ENCODE measurements at regions not wholly inside any gene's neighbourhood (a gene's known extent, or its start where the extent isn't known, plus 50 kb on each side); places are given as distances from the start of the nearest gene placed in this dataset.

DNA sequence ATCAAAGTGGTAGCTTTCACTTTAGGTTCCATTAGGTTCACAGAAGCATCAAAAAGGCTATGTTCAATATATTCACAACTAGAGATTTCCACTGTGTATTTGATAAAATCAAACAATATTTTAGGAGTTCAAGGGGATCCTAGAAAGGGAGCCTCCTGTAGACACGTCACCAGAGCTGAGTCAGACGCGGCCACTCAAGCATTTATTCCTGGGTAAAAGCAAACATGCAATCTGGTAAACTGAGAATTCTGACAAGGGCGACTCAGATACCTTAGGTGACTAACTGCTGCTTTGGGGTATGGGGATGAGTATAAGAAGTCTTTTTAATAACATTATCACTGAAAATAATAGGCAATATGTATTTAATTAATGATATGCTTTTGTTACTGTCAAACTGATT is 118.7 kb upstream of the HMGN3 start:
- no peaks in the 10 kb centered on the region for H3K27me3 ChIP-seq
- H3K9me3 ChIP-seq: peaks cover 0 to 3% of the 10 kb centered on the region in 2 donors
- H3K4me1 ChIP-seq: no peaks in the 10 kb centered on the region
- DNase-seq (ENCODE audit: low spot score in 2 of 2): no peak
- TF ChIP-seq POLR2A (IDR thresholded peaks at IDR 0.05) (no peak), POLR2AphosphoS5 (IDR thresholded peaks at IDR 0.05) (no peak)
- TF ChIP-seq, protein P1, sequence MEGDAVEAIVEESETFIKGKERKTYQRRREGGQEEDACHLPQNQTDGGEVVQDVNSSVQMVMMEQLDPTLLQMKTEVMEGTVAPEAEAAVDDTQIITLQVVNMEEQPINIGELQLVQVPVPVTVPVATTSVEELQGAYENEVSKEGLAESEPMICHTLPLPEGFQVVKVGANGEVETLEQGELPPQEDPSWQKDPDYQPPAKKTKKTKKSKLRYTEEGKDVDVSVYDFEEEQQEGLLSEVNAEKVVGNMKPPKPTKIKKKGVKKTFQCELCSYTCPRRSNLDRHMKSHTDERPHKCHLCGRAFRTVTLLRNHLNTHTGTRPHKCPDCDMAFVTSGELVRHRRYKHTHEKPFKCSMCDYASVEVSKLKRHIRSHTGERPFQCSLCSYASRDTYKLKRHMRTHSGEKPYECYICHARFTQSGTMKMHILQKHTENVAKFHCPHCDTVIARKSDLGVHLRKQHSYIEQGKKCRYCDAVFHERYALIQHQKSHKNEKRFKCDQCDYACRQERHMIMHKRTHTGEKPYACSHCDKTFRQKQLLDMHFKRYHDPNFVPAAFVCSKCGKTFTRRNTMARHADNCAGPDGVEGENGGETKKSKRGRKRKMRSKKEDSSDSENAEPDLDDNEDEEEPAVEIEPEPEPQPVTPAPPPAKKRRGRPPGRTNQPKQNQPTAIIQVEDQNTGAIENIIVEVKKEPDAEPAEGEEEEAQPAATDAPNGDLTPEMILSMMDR (IDR thresholded peaks at IDR 0.05): no peak
- H3K4me3 ChIP-seq: no peak overlapping the region
- H3K36me3 ChIP-seq: no peaks in the 10 kb centered on the region
- no peak overlapping the region for H3K27ac ChIP-seq
- intact Hi-C loops (cut with DNase I; ENCODE audit: low total_unique reads): no loop called here

DNA sequence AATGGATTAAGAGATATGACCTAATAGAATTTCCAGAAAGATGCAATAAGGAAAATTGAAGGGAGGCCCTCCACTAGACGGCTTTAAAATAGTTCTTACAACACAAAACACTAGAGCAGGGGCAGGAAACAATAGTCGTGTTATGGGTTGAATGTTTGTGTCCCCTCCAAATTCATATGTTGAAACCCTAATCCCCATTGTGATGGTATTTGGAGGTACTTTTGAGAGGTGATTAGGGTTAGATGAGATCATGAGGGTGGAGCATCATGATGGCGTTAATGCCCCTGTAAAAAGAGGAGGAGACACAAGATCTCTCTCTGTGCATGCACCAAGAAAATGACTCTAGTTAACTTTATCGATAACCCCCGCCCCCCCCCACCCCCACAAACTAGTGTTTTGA is 104.0 kb upstream of the HMGN3 start:
- TF ChIP-seq POLR2A (IDR thresholded peaks at IDR 0.05): no peak
- no peak for TF ChIP-seq POLR2AphosphoS5 (IDR thresholded peaks at IDR 0.05)
- TF ChIP-seq, protein P1 (IDR thresholded peaks at IDR 0.05): no peak
- Histone ChIP-seq H3K27ac (no peak overlapping the region), H3K4me3 (no peak overlapping the region), H3K4me1 (no peaks in the 10 kb centered on the region), H3K9me3 (no peaks in the 10 kb centered on the region), H3K27me3 (no peaks in the 10 kb centered on the region), H3K36me3 (no peaks in the 10 kb centered on the region)
- DNase-seq (ENCODE audit: low spot score in 2 of 2): no peak
- intact Hi-C loops (cut with DNase I; ENCODE audit: low total_unique reads): no loop called here

DNA sequence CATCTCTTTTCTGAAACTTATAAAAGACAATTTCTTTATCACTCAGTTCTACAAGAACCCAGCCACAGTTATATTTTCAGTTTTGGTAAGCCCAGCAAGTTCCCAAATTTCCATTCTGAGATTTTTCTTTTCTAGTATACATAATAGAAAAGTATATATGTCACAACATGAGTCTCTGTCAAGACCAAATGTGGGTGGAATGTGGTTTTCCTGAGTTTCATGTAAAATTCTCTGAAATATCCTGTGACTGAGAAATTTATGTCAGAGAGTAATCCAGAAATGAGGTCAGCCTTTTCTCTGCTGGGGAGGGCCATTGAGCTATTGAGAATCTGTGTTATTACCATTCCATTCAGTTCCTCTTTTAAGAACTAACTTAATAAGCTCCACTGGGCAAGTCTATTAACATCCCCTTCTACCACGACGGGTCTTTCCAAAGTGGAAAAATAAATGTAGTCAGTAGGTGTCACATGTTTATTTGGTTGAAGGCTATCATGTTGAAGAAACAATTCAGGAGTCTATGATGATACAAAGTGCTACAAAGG is 100.7 kb upstream of the HMGN3 start:
- intact Hi-C loops (cut with DNase I; ENCODE audit: low total_unique reads): no loop called here
- Histone ChIP-seq H3K9me3 (no peaks in the 10 kb centered on the region), H3K27me3 (no peaks in the 10 kb centered on the region), H3K36me3 (no peaks in the 10 kb centered on the region), H3K27ac (no peak overlapping the region), H3K4me3 (no peak overlapping the region), H3K4me1 (no peaks in the 10 kb centered on the region)
- DNase-seq (ENCODE audit: low spot score in 2 of 2): no peak
- TF ChIP-seq, protein P1 (IDR thresholded peaks at IDR 0.05): no peak
- no peak for TF ChIP-seq POLR2A (IDR thresholded peaks at IDR 0.05)
- no peak for TF ChIP-seq POLR2AphosphoS5 (IDR thresholded peaks at IDR 0.05)

DNA sequence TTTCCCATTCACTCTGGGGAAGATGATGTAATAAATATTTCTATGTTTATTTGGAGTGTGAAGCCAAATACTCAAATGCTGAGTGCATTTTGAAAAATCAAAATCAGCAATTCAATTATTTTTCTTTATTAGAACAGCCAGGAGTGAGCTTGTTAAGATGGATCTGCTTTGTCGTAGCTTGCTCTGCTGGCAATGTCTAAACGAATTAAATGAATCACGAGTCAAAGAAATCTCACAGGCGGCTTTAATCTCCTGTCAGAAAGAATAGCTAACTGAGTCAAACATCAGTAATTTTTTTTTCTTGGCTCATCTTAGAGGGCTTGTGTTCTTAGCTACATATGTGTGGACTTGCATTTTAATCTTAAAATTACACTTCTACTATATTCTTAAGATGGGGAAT is 100.2 kb upstream of the HMGN3 start:
- no peaks in the 10 kb centered on the region for H3K36me3 ChIP-seq
- H3K27ac ChIP-seq: no peak overlapping the region
- TF ChIP-seq, protein P1 (IDR thresholded peaks at IDR 0.05): no peak
- TF ChIP-seq POLR2A (IDR thresholded peaks at IDR 0.05): no peak
- TF ChIP-seq POLR2AphosphoS5 (IDR thresholded peaks at IDR 0.05): no peak
- H3K9me3 ChIP-seq: no peaks in the 10 kb centered on the region
- H3K4me1 ChIP-seq: no peaks in the 10 kb centered on the region
- H3K4me3 ChIP-seq: no peak overlapping the region
- H3K27me3 ChIP-seq: no peaks in the 10 kb centered on the region
- intact Hi-C loops (cut with DNase I; ENCODE audit: low total_unique reads): no loop called here
- DNase-seq (ENCODE audit: low spot score in 2 of 2): no peak

DNA sequence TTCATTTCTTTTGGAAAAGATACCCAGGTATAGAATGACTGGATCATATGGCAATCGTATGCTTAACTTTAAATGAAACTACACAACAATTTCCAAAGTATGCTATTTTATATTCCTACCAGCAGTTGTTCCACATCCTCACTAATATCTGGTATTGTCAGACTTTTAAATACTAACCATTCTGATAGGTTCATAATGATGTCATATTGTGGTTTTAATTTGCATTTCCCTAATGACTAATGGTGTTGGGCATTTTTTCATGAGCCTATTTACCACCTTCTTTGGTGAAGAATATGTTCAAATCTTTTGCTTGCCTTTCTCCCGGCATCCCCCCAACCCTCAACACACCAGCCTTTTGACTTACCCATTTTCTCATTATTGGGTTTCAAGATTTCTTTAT is 96.2 kb upstream of the HMGN3 start:
- no peak for DNase-seq (ENCODE audit: low spot score in 2 of 2)
- TF ChIP-seq POLR2A (IDR thresholded peaks at IDR 0.05): no peak
- TF ChIP-seq, protein P1 (IDR thresholded peaks at IDR 0.05): no peak
- TF ChIP-seq POLR2AphosphoS5 (IDR thresholded peaks at IDR 0.05): no peak
- intact Hi-C loops (cut with DNase I; ENCODE audit: low total_unique reads): no loop called here
- H3K27ac ChIP-seq: no peak overlapping the region
- H3K27me3 ChIP-seq: no peaks in the 10 kb centered on the region
- H3K4me3 ChIP-seq: no peak overlapping the region
- no peaks in the 10 kb centered on the region for H3K4me1 ChIP-seq
- no peaks in the 10 kb centered on the region for H3K9me3 ChIP-seq
- no peaks in the 10 kb centered on the region for H3K36me3 ChIP-seq

All from breast epithelium (tissue), 4 donors.